ENCODE measurements at regions not wholly inside any gene's neighbourhood (a gene's known extent, or its start where the extent isn't known, plus 50 kb on each side); places are given as distances from the start of the nearest gene placed in this dataset.

GRCh38 chr2:146349334-146349733, 1495.5 kb upstream of the ACVR2A start:
- intact Hi-C loops (cut with micrococcal nuclease), result no loop called here
- RAD21 ChIA-PET (ENCODE audit: low non-redundant PET in 1 of 2, low total read pairs in 2 of 2, uncharacterized antibody in 2 of 2, unreplicated experiment in 2 of 2), result no interaction called here
- ATAC-seq (no peak), DNase-seq (ENCODE audit: low read depth, low spot score) (no peak)
- Histone ChIP-seq H3K9me3 (ENCODE audit: control insufficient read depth in 1 of 2, insufficient read depth in 1 of 2, low read depth in 1 of 2, low read length in 2 of 2) (no peaks in the 10 kb centered on the region), H3K9ac (ENCODE audit: low read length) (no peak overlapping the region), H3K4me1 (ENCODE audit: control insufficient read depth in 1 of 2, insufficient read depth in 2 of 2, low read length in 2 of 2) (no peaks in the 10 kb centered on the region), H3K27ac (ENCODE audit: low read depth, low read length) (no peak overlapping the region), H3K27me3 (ENCODE audit: insufficient read depth, low read length) (no peaks in the 10 kb centered on the region), H3K36me3 (ENCODE audit: control insufficient read depth in 1 of 2, insufficient read depth in 2 of 2, low read length in 2 of 2) (no peaks in the 10 kb centered on the region), H4K20me1 (ENCODE audit: insufficient read depth) (no peaks in the 10 kb centered on the region), H3K4me2 (ENCODE audit: low read length) (no peak overlapping the region), H2AFZ (ENCODE audit: low read depth, low read length, poor library complexity, severe bottlenecking) (no peak overlapping the region), H3K4me3 (replicated peaks in 1 of 2; ENCODE audit: low read depth in 1 of 2, low read length in 2 of 2) (no peak overlapping the region), H3K9me2 (ENCODE audit: insufficient read depth) (no peaks in the 10 kb centered on the region), H3K79me2 (ENCODE audit: insufficient read depth, low read length) (no peaks in the 10 kb centered on the region)
- POLR2A ChIA-PET, result no interaction called here
- CTCF ChIA-PET, result no interaction called here
- no TSS peak for BruUV-seq (replicated peaks)
- no peak for TF ChIP-seq CEBPB (IDR thresholded peaks at IDR 0.05; ENCODE audit: low read depth)
- no peak for TF ChIP-seq FOSL1 (IDR thresholded peaks at IDR 0.05; ENCODE audit: low read depth)
- TF ChIP-seq CTCF (IDR thresholded peaks at IDR 0.05 in 2 of 3, conservative IDR thresholded peaks at IDR 0.05 in 1 of 3; ENCODE audit: borderline replicate concordance in 1 of 3, insufficient read depth in 1 of 3, low read depth in 2 of 3, low read length in 2 of 3), result no peak
- TF ChIP-seq RAD21 (IDR thresholded peaks at IDR 0.05; ENCODE audit: low read depth), result no peak
- no peak for TF ChIP-seq POLR2A (IDR thresholded peaks at IDR 0.05; ENCODE audit: borderline replicate concordance, extremely low read depth, insufficient read depth, insufficient read length)
- TF ChIP-seq ATF3 (IDR thresholded peaks at IDR 0.05), result no peak

- no peak overlapping the region for H3K4me2 ChIP-seq (ENCODE audit: low read length)
- no peak overlapping the region for H3K27ac ChIP-seq (ENCODE audit: low read depth, low read length)
- no peaks in the 10 kb centered on the region for H3K36me3 ChIP-seq (ENCODE audit: control insufficient read depth in 1 of 2, insufficient read depth in 2 of 2, low read length in 2 of 2)
- no peaks in the 10 kb centered on the region for H4K20me1 ChIP-seq (ENCODE audit: insufficient read depth)
- RAD21 ChIA-PET (ENCODE audit: low non-redundant PET in 1 of 2, low total read pairs in 2 of 2, uncharacterized antibody in 2 of 2, unreplicated experiment in 2 of 2), result no interaction called here
- H3K9me2 ChIP-seq (ENCODE audit: insufficient read depth), result no peaks in the 10 kb centered on the region
- DNase-seq (ENCODE audit: low read depth, low spot score) (no peak), ATAC-seq (no peak)
- CTCF ChIA-PET, result no interaction called here
- H3K4me1 ChIP-seq (ENCODE audit: control insufficient read depth in 1 of 2, insufficient read depth in 2 of 2, low read length in 2 of 2), result no peaks in the 10 kb centered on the region
- H3K79me2 ChIP-seq (ENCODE audit: insufficient read depth, low read length), result no peaks in the 10 kb centered on the region
- no peak overlapping the region for H2AFZ ChIP-seq (ENCODE audit: low read depth, low read length, poor library complexity, severe bottlenecking)
- H3K9ac ChIP-seq (ENCODE audit: low read length), result no peak overlapping the region
- H3K27me3 ChIP-seq (ENCODE audit: insufficient read depth, low read length), result no peaks in the 10 kb centered on the region
- intact Hi-C loops (cut with micrococcal nuclease), result no loop called here
- BruUV-seq (replicated peaks), result no TSS peak
- no peak overlapping the region for H3K4me3 ChIP-seq (replicated peaks in 1 of 2; ENCODE audit: low read depth in 1 of 2, low read length in 2 of 2)
- POLR2A ChIA-PET, result no interaction called here
- H3K9me3 ChIP-seq (ENCODE audit: control insufficient read depth in 1 of 2, insufficient read depth in 1 of 2, low read depth in 1 of 2, low read length in 2 of 2), result no peaks in the 10 kb centered on the region
- TF ChIP-seq CTCF (IDR thresholded peaks at IDR 0.05 in 2 of 3, conservative IDR thresholded peaks at IDR 0.05 in 1 of 3; ENCODE audit: borderline replicate concordance in 1 of 3, insufficient read depth in 1 of 3, low read depth in 2 of 3, low read length in 2 of 3) (no peak), SP1 (IDR thresholded peaks at IDR 0.05; ENCODE audit: low read depth) (no peak), ZNF274 (IDR thresholded peaks at IDR 0.05; ENCODE audit: low read depth, low read length) (no peak), ZBTB33 (IDR thresholded peaks at IDR 0.05; ENCODE audit: extremely low read depth, insufficient replicate concordance, low read length) (no peak), SRF (IDR thresholded peaks at IDR 0.05; ENCODE audit: low read depth) (no peak), CBX3 (IDR thresholded peaks at IDR 0.05; ENCODE audit: low read depth) (no peak), FOSL1 (IDR thresholded peaks at IDR 0.05; ENCODE audit: low read depth) (no peak), JUND (IDR thresholded peaks at IDR 0.05) (no peak), CEBPB (IDR thresholded peaks at IDR 0.05; ENCODE audit: low read depth) (no peak), POLR2AphosphoS5 (IDR thresholded peaks at IDR 0.05; ENCODE audit: low read depth, low read length) (no peak), POLR2A (IDR thresholded peaks at IDR 0.05; ENCODE audit: borderline replicate concordance, extremely low read depth, insufficient read depth, insufficient read length) (no peak), MAX (IDR thresholded peaks at IDR 0.05) (no peak), EZH2phosphoT487 (IDR thresholded peaks at IDR 0.05; ENCODE audit: borderline replicate concordance) (no peak)
These were observed 1519.9 kb upstream of the ACVR2A start for GRCh38 chr2:146324951-146325350.
